MM.1S (cell line): ENCODE measurements at regions not wholly inside any gene's neighbourhood (a gene's known extent, or its start where the extent isn't known, plus 50 kb on each side); places are given as distances from the start of the nearest gene placed in this dataset.

Experiments used
- EZH2 ChIP-seq: fragments of 300-600 bp; sonication (generic); optimal IDR thresholded peaks from 2 replicates; pipeline ENCODE3; 2017; ENCODE audit warnings: low read depth, mild to moderate bottlenecking, antibody characterized with exemption, low read length, mixed read lengths
- TF ChIP-seq, protein P1 (sequence below): fragments of 300-600 bp; sonication (generic); IDR thresholded peaks from 2 replicates; pipeline ENCODE4 v1.5.1; 2016; ENCODE audit warnings: antibody characterized with exemption, low read length, mixed read lengths

DNA sequence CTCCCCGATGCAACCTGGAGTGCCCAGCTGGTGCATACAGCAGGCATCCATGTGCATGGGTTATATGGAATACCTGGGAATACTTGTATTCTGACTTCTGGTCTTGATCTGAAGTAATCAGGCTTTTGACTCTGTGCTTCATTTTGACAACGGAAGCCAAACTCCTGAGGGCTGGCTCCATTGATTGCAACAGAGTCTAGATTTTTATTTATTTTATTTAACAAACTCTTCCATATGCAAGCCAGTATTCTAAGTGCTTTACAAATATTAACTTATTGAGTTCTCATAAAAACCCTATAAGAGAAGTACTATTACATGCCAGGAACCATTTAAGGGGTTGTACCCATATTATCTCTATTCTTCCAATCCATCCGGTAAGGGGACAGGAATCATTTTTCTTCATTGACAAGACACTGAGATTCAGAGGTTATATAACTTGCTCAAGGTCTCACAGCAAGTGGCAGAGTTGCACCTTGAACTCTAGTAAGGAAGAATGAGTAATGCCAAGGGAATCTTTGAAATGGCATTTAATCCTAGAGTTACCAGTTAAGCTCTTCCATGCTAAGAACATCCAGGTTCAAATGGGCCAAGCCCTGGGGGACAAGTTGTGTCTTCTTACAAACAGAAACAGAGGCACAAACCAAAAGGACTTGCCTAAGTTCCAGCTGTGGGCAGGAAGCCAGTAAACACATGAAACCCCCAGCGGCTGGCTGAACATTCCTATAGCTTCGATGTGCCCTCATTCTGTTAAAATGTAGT is 241.0 kb downstream of the WDR11 start:
- TF ChIP-seq, protein P1, sequence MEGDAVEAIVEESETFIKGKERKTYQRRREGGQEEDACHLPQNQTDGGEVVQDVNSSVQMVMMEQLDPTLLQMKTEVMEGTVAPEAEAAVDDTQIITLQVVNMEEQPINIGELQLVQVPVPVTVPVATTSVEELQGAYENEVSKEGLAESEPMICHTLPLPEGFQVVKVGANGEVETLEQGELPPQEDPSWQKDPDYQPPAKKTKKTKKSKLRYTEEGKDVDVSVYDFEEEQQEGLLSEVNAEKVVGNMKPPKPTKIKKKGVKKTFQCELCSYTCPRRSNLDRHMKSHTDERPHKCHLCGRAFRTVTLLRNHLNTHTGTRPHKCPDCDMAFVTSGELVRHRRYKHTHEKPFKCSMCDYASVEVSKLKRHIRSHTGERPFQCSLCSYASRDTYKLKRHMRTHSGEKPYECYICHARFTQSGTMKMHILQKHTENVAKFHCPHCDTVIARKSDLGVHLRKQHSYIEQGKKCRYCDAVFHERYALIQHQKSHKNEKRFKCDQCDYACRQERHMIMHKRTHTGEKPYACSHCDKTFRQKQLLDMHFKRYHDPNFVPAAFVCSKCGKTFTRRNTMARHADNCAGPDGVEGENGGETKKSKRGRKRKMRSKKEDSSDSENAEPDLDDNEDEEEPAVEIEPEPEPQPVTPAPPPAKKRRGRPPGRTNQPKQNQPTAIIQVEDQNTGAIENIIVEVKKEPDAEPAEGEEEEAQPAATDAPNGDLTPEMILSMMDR = no peak
- TF ChIP-seq EZH2 = no peak
